Mesendoderm (in vitro differentiated cells): ENCODE measurements at regions not wholly inside any gene's neighbourhood (a gene's known extent, or its start where the extent isn't known, plus 50 kb on each side); places are given as distances from the start of the nearest gene placed in this dataset.

ENCODE experiments used
- DNase-seq: peaks from one replicate; pipeline ENCODE4 v3.0.0; 2013
- H2AK5ac ChIP-seq: 2 replicates; pipeline ENCODE4 v1.6.1; 2013; ENCODE audit warnings: low read length, inconsistent platforms
- H2BK120ac ChIP-seq: 2 replicates; pipeline ENCODE4 v1.6.1; 2013; ENCODE audit warnings: low read depth, mild to moderate bottlenecking, low read length, moderate library complexity, mixed read lengths
- H2BK15ac ChIP-seq: replicated peaks from 2 replicates; pipeline ENCODE4 v1.6.1; 2013; ENCODE audit warnings: low read depth, mild to moderate bottlenecking, moderate library complexity
- H2BK5ac ChIP-seq: 2 replicates; pipeline ENCODE4 v1.6.1; 2013; ENCODE audit warnings: low read length, inconsistent platforms
- H3K18ac ChIP-seq: 2 replicates; pipeline ENCODE4 v1.6.1; 2013; ENCODE audit warnings: mild to moderate bottlenecking, low read length, mixed read lengths
- H3K23ac ChIP-seq: one replicate; pipeline ENCODE4 v1.6.1; 2013; ENCODE audit warnings: low read length
- H3K27ac ChIP-seq: 2 replicates; pipeline ENCODE4 v1.5.1; 2013; ENCODE audit warnings: low read depth, mild to moderate bottlenecking, inconsistent platforms, low read length, moderate library complexity
- H3K27me3 ChIP-seq: 2 replicates; pipeline ENCODE4 v1.6.1; 2013; ENCODE audit warnings: low read length, control low read depth, mild to moderate bottlenecking, inconsistent platforms; ENCODE audit not compliant: insufficient read depth, poor library complexity
- H3K36me3 ChIP-seq: 2 replicates; pipeline ENCODE4 v1.6.1; 2013; ENCODE audit warnings: low read length, inconsistent platforms; ENCODE audit not compliant: control insufficient read depth, insufficient read depth
- H3K4ac ChIP-seq: one replicate; pipeline ENCODE4 v1.6.1; 2013; ENCODE audit warnings: low read depth, mild to moderate bottlenecking, low read length, moderate library complexity
- H3K4me1 ChIP-seq: 2 replicates; pipeline ENCODE4 v1.6.1; 2013; ENCODE audit warnings: low read depth, low read length, inconsistent platforms; ENCODE audit not compliant: control insufficient read depth
- H3K4me2 ChIP-seq: 2 replicates; pipeline ENCODE4 v1.6.1; 2013; ENCODE audit warnings: low read length
- H3K4me3 ChIP-seq: 2 replicates; pipeline ENCODE4 v1.5.1; 2013; ENCODE audit warnings: mild to moderate bottlenecking, low read length
- H3K56ac ChIP-seq: one replicate; pipeline ENCODE4 v1.6.1; 2013; ENCODE audit warnings: low read length
- H3K79me1 ChIP-seq: 2 replicates; pipeline ENCODE4 v1.6.1; 2013; ENCODE audit warnings: low read length, inconsistent platforms
- H3K79me2 ChIP-seq: 2 replicates; pipeline ENCODE4 v1.6.1; 2013; ENCODE audit warnings: mild to moderate bottlenecking, low read length; ENCODE audit not compliant: control insufficient read depth, insufficient read depth
- H3K9ac ChIP-seq: 2 replicates; pipeline ENCODE4 v1.6.1; 2013; ENCODE audit warnings: low read length, inconsistent platforms
- H4K5ac ChIP-seq: one replicate; pipeline ENCODE4 v1.6.1; 2013; ENCODE audit warnings: low read length
- H4K8ac ChIP-seq: one replicate; pipeline ENCODE4 v1.6.1; 2013; ENCODE audit warnings: low read depth, mild to moderate bottlenecking, control low read depth, low read length, moderate library complexity
- WGBS: extraction: QIAGEN DNeasy Blood & Tissue Kit; methylation state at CpG from one replicate; pipeline ENCODE4 v1.1.7; 2013; ENCODE audit warnings: low lambda C conversion rate, missing lambda C conversion rate; ENCODE audit not compliant: insufficient coverage; ENCODE audit errors: extremely low coverage; 5-methylcytosine and 5-hydroxymethylcytosine counted together

DNA sequence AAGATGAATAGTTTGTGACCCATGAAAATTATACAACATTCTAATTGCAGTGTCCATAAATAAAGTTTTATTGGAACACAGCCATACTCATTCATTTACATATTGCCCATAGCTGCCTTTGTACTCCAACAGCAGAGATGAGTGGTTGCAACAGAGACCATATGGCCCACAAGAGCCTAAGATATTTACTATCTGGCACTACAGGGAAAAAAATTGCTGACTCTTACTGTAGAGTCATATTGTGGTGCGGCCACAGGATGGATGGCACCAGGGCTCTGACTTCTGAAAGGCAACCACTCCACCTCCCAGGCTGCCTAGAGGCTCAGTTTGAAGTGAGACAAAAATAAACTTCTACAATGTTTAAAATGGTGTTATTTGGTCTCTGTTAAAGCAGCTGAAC lies 404.0 kb upstream of the ATP5MC3 start:
- H3K4me3 ChIP-seq: no peak overlapping the region
- no peak overlapping the region for H3K23ac ChIP-seq
- no peak overlapping the region for H3K56ac ChIP-seq
- no peak overlapping the region for H4K8ac ChIP-seq
- H3K36me3 ChIP-seq: no peaks in the 10 kb centered on the region
- H3K18ac ChIP-seq: no peak overlapping the region
- no peaks in the 10 kb centered on the region for H3K79me1 ChIP-seq
- H3K27ac ChIP-seq: no peak overlapping the region
- no peak overlapping the region for H3K4me2 ChIP-seq
- no peak for DNase-seq
- no peak overlapping the region for H2AK5ac ChIP-seq
- H2BK5ac ChIP-seq: no peak overlapping the region
- H4K5ac ChIP-seq: no peak overlapping the region
- no CpG with 5 or more reads among the region's 1 CpG for WGBS
- no peaks in the 10 kb centered on the region for H3K4me1 ChIP-seq
- H3K27me3 ChIP-seq: no peaks in the 10 kb centered on the region
- H3K9ac ChIP-seq: no peak overlapping the region
- no peak overlapping the region for H2BK120ac ChIP-seq
- H3K4ac ChIP-seq: no peak overlapping the region
- H2BK15ac ChIP-seq: no peak overlapping the region
- H3K79me2 ChIP-seq: no peaks in the 10 kb centered on the region

DNA sequence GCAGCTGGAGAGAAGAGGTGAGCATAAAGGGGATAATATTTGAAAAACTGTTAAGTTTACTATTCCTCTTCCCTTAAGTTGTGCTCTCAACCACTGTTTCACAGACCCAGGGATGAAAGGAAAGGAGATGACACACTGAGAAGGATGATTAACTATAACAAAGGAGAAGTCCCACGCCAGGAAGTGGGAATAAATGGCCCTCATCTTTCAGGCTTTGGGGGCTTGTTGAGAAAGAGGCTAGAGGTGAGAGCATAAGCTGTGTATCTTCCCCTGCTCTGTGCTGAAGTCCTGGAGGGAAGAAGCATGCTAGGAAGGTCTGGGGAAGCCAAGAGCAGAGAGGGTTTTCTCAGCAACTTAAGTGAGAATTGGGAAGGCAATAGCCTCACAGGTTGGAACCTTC lies 399.1 kb upstream of the ATP5MC3 start:
- Histone ChIP-seq H3K27me3 (no peaks in the 10 kb centered on the region), H3K79me2 (no peaks in the 10 kb centered on the region), H3K18ac (no peak overlapping the region), H3K56ac (no peak overlapping the region), H3K4ac (no peak overlapping the region), H2AK5ac (no peak overlapping the region), H3K4me3 (no peak overlapping the region), H2BK120ac (no peak overlapping the region), H2BK5ac (no peak overlapping the region), H3K9ac (no peak overlapping the region), H3K4me2 (no peak overlapping the region), H4K5ac (no peak overlapping the region), H4K8ac (no peak overlapping the region), H3K23ac (no peak overlapping the region), H3K79me1 (no peaks in the 10 kb centered on the region), H3K36me3 (no peaks in the 10 kb centered on the region), H3K27ac (no peak overlapping the region), H2BK15ac (no peak overlapping the region), H3K4me1 (no peaks in the 10 kb centered on the region)
- DNase-seq: no peak
- no CpG with 5 or more reads among the region's 1 CpG for WGBS

GRCh38 chr2:175579646-175580045 lies 398.1 kb upstream of the ATP5MC3 start:
- no peak overlapping the region for H4K8ac ChIP-seq
- no peak for DNase-seq

GRCh38 chr2:175577368-175577970 lies 396.0 kb upstream of the ATP5MC3 start:
- no peak overlapping the region for H3K56ac ChIP-seq
- no peak for DNase-seq
- no peaks in the 10 kb centered on the region for H3K79me1 ChIP-seq
- H3K27ac ChIP-seq: no peak overlapping the region
- H2BK15ac ChIP-seq: no peak overlapping the region
- no peak overlapping the region for H3K18ac ChIP-seq
- no CpG with 5 or more reads among the region's 2 CpGs for WGBS
- H4K5ac ChIP-seq: no peak overlapping the region
- no peak overlapping the region for H3K4me3 ChIP-seq
- H3K9ac ChIP-seq: no peak overlapping the region
- no peak overlapping the region for H4K8ac ChIP-seq
- H3K4me2 ChIP-seq: no peak overlapping the region
- no peak overlapping the region for H3K4ac ChIP-seq
- H3K79me2 ChIP-seq: no peaks in the 10 kb centered on the region
- H2BK120ac ChIP-seq: no peak overlapping the region
- H3K36me3 ChIP-seq: no peaks in the 10 kb centered on the region
- no peaks in the 10 kb centered on the region for H3K27me3 ChIP-seq
- H3K4me1 ChIP-seq: no peaks in the 10 kb centered on the region
- no peak overlapping the region for H2AK5ac ChIP-seq
- no peak overlapping the region for H3K23ac ChIP-seq
- H2BK5ac ChIP-seq: no peak overlapping the region

More at GRCh38 chr2:175579646-175580045, 398.1 kb upstream of the ATP5MC3 start:
- Histone ChIP-seq H3K18ac (no peak overlapping the region), H3K4me3 (no peak overlapping the region), H3K79me2 (no peaks in the 10 kb centered on the region), H3K36me3 (no peaks in the 10 kb centered on the region), H3K9ac (no peak overlapping the region), H2AK5ac (no peak overlapping the region), H3K56ac (no peak overlapping the region), H3K27me3 (no peaks in the 10 kb centered on the region), H2BK15ac (no peak overlapping the region), H3K79me1 (no peaks in the 10 kb centered on the region), H2BK120ac (no peak overlapping the region), H3K4me1 (no peaks in the 10 kb centered on the region), H2BK5ac (no peak overlapping the region), H3K4me2 (no peak overlapping the region), H3K27ac (no peak overlapping the region), H4K5ac (no peak overlapping the region), H3K23ac (no peak overlapping the region), H3K4ac (no peak overlapping the region)
- no CpG with 5 or more reads among the region's 1 CpG for WGBS

DNA sequence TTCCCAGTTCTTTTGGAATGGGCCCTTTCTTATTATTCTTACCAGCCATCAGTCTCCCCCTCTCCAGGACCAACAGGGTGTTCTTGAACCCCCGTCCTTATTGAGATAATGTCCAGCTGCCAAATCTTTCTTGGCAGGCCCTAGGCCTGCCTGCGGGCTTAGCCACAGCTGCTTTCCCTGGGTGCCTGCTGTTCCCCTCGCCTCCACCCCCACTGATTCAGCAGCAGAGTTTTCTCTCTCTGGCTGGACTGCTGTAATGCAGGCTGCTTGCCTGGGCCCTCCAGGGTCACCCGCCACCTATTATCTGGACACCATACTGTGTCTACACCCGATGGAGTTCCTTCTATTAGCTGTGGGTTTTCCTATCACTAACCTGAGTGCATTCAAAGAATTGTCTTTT lies 395.4 kb upstream of the ATP5MC3 start:
- H4K8ac ChIP-seq: no peak overlapping the region
- no peaks in the 10 kb centered on the region for H3K27me3 ChIP-seq
- no peak overlapping the region for H4K5ac ChIP-seq
- H3K18ac ChIP-seq: no peak overlapping the region
- H2AK5ac ChIP-seq: no peak overlapping the region
- no peaks in the 10 kb centered on the region for H3K79me1 ChIP-seq
- H3K27ac ChIP-seq: no peak overlapping the region
- no peak overlapping the region for H3K23ac ChIP-seq
- no peak overlapping the region for H3K56ac ChIP-seq
- no peak overlapping the region for H2BK5ac ChIP-seq
- no peak overlapping the region for H3K4me3 ChIP-seq
- H2BK15ac ChIP-seq: no peak overlapping the region
- no peak for DNase-seq
- no peak overlapping the region for H3K4me2 ChIP-seq
- no peak overlapping the region for H3K9ac ChIP-seq
- no peak overlapping the region for H3K4ac ChIP-seq
- H3K36me3 ChIP-seq: no peaks in the 10 kb centered on the region
- no peaks in the 10 kb centered on the region for H3K79me2 ChIP-seq
- no peak overlapping the region for H2BK120ac ChIP-seq
- H3K4me1 ChIP-seq: no peaks in the 10 kb centered on the region
- WGBS: no CpG with 5 or more reads among the region's 5 CpGs

GRCh38 chr2:175576270-175576669 lies 394.8 kb upstream of the ATP5MC3 start:
- no peak overlapping the region for H3K56ac ChIP-seq
- H3K79me2 ChIP-seq: no peaks in the 10 kb centered on the region
- H2BK120ac ChIP-seq: no peak overlapping the region
- no peak overlapping the region for H2AK5ac ChIP-seq
- H3K36me3 ChIP-seq: no peaks in the 10 kb centered on the region
- WGBS: no CpG with 5 or more reads among the region's 2 CpGs
- H3K9ac ChIP-seq: no peak overlapping the region
- no peak overlapping the region for H3K27ac ChIP-seq
- H2BK5ac ChIP-seq: no peak overlapping the region
- H3K4ac ChIP-seq: no peak overlapping the region
- H3K18ac ChIP-seq: no peak overlapping the region
- H4K8ac ChIP-seq: no peak overlapping the region
- no peaks in the 10 kb centered on the region for H3K27me3 ChIP-seq
- H2BK15ac ChIP-seq: no peak overlapping the region
- H4K5ac ChIP-seq: no peak overlapping the region
- H3K4me2 ChIP-seq: no peak overlapping the region
- DNase-seq: no peak
- no peak overlapping the region for H3K4me3 ChIP-seq
- H3K79me1 ChIP-seq: no peaks in the 10 kb centered on the region
- H3K23ac ChIP-seq: no peak overlapping the region
- no peaks in the 10 kb centered on the region for H3K4me1 ChIP-seq
